ENCODE measurements at regions not wholly inside any gene's neighbourhood (a gene's known extent, or its start where the extent isn't known, plus 50 kb on each side); places are given as distances from the start of the nearest gene placed in this dataset.
A peak's percentile ranks its signal among the peaks of the same experiment; 100 is the strongest.

DNA sequence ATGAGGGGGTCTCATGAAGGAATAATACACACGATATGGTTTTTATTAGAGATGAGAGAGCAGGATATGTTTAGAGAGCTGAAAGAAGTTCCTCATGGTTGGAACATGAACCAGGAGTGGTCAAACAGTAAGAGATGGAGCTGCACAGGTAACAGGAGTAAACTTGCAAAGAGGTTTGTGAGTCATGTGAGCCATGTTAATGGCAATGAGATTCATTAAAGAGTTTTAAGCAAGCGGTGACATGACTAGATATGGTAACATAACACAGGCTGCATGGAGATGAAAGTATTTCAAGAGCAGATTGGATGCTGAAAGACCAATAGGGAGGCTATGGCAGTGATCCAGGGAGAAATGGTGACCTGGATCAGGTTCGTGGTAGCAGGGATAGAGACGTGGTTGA, 62.6 kb upstream of the SSTR1 start:
- DNase-seq (ENCODE audit: low read depth): no peak

DNA sequence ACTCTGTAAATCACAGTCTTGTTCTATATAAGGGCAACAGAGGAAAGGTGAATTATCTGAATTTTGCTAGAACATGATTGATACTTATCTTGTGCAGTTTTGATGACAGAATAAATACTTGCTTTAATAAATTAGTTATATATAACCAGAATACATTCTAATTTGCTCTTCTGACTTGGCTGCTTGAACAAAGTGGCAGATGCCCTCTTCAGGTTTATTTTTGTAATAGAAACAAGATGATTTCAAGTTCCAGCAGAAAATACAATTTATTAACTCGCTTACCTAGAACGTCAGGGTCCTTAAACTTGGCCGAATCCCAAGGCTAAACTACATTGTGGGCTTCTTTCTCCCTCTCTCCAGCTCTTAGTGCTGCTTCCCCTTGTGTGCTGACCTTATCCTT, 57.6 kb upstream of the SSTR1 start:
- DNase-seq (ENCODE audit: low read depth): peak; percentile 28
